Omental fat pad (tissue), 3 donors: ENCODE measurements at regions not wholly inside any gene's neighbourhood (a gene's known extent, or its start where the extent isn't known, plus 50 kb on each side); places are given as distances from the start of the nearest gene placed in this dataset.

Experiments
- ATAC-seq: fragments of 150-250 bp; one replicate; pipeline ENCODE4 v1.9.1; 2016; ENCODE audit warnings: mild to moderate bottlenecking, moderate library complexity; ENCODE audit not compliant: low FRiP score
- DNase-seq: peaks from one replicate; pipeline ENCODE4 v3.0.0-alpha.2; 2019; ENCODE audit warnings: low spot score
- CTCF ChIP-seq, 3 donors: fragments of 450-650 bp; IDR thresholded peaks; one replicate each; pipeline ENCODE4 v1.5.1; 2016 to 2017; ENCODE audit warnings: antibody characterized with exemption in 3 of 3, mild to moderate bottlenecking in 3 of 3, moderate library complexity in 2 of 3

- no peak for TF ChIP-seq CTCF (IDR thresholded peaks at IDR 0.05)
- ATAC-seq (no peak), DNase-seq (no peak)
These were observed 54.1 kb downstream of the SHANK2 start for GRCh38 chr11:71198141-71198822.

- ATAC-seq (no peak), DNase-seq (no peak)
- no peak for TF ChIP-seq CTCF (IDR thresholded peaks at IDR 0.05)
These were observed 55.3 kb downstream of the SHANK2 start for GRCh38 chr11:71197096-71197495.

GRCh38 chr11:71194710-71195109 is 57.7 kb downstream of the SHANK2 start:
- no peak for DNase-seq
- no peak for TF ChIP-seq CTCF (IDR thresholded peaks at IDR 0.05)
- no peak for ATAC-seq

GRCh38 chr11:71193431-71193830 is 58.9 kb downstream of the SHANK2 start:
- no peak for DNase-seq

GRCh38 chr11:71192629-71193028 is 59.7 kb downstream of the SHANK2 start:
- no peak for TF ChIP-seq CTCF (IDR thresholded peaks at IDR 0.05)
- ATAC-seq (no peak), DNase-seq (no peak)

More at GRCh38 chr11:71193431-71193830, 58.9 kb downstream of the SHANK2 start:
- TF ChIP-seq CTCF (IDR thresholded peaks at IDR 0.05) = no peak
- ATAC-seq = no peak

GRCh38 chr11:71191201-71191600 is 61.2 kb downstream of the SHANK2 start:
- no peak for TF ChIP-seq CTCF (IDR thresholded peaks at IDR 0.05)
- no peak for ATAC-seq

GRCh38 chr11:71190551-71190950 is 61.8 kb downstream of the SHANK2 start:
- TF ChIP-seq CTCF (IDR thresholded peaks at IDR 0.05) = no peak
- no peak for DNase-seq
- ATAC-seq = no peak

More at GRCh38 chr11:71191201-71191600, 61.2 kb downstream of the SHANK2 start:
- no peak for DNase-seq
